DND-41 (cell line): ENCODE measurements at regions not wholly inside any gene's neighbourhood (a gene's known extent, or its start where the extent isn't known, plus 50 kb on each side); places are given as distances from the start of the nearest gene placed in this dataset.

Experiments used
- EZH2 ChIP-seq: IDR thresholded peaks from 3 replicates; pipeline ENCODE4 v1.6.1; 2012; ENCODE audit warnings: borderline replicate concordance, low read depth, mild to moderate bottlenecking, moderate library complexity, low read length, inconsistent platforms; ENCODE audit not compliant: severe bottlenecking
- TF ChIP-seq, protein P1 (sequence below): IDR thresholded peaks from 2 replicates; pipeline ENCODE4 v1.5.1; 2012; ENCODE audit warnings: borderline replicate concordance, low read length, moderate library complexity, mild to moderate bottlenecking; ENCODE audit not compliant: poor library complexity, severe bottlenecking; ENCODE audit errors: extremely low read depth

DNA sequence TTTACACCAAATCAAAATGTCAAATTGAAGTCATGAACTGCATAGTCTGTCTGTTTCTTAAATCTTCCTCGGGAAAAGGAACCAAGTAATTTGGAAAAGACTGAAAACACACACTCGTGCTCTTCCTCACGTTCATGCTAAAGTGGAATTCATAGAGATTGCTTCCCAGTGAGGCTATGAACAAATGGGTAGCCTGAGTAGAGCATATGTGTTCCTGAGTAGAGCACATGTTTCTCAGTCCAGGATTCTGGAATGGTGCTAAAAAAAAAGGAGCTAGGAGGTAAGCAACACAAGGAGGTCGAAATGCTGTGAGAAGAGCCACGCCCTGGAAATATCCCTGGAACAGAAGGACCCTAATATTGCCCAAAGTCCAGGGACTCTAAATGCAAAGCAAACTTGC is 494.2 kb upstream of the THBS1 start:
- TF ChIP-seq, protein P1, sequence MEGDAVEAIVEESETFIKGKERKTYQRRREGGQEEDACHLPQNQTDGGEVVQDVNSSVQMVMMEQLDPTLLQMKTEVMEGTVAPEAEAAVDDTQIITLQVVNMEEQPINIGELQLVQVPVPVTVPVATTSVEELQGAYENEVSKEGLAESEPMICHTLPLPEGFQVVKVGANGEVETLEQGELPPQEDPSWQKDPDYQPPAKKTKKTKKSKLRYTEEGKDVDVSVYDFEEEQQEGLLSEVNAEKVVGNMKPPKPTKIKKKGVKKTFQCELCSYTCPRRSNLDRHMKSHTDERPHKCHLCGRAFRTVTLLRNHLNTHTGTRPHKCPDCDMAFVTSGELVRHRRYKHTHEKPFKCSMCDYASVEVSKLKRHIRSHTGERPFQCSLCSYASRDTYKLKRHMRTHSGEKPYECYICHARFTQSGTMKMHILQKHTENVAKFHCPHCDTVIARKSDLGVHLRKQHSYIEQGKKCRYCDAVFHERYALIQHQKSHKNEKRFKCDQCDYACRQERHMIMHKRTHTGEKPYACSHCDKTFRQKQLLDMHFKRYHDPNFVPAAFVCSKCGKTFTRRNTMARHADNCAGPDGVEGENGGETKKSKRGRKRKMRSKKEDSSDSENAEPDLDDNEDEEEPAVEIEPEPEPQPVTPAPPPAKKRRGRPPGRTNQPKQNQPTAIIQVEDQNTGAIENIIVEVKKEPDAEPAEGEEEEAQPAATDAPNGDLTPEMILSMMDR = no peak
- no peak for TF ChIP-seq EZH2
